Endothelial cell of umbilical vein (primary cell): ENCODE measurements at regions not wholly inside any gene's neighbourhood (a gene's known extent, or its start where the extent isn't known, plus 50 kb on each side); places are given as distances from the start of the nearest gene placed in this dataset.

Source experiments
- BruUV-seq: library from RNA; stranded (reverse); fragments of 400-500 nt; replicated peaks from 2 replicates; lab custom pipeline; 2021; lab: Mats Ljungman, UMichigan
- CTCF ChIA-PET: fragments of 300-600, 350-600 bp; sonication (Branson Sonifier 250); formaldehyde crosslinking; loops from one replicate; lab custom pipeline; 2021; ENCODE audit warnings: antibody characterized with exemption, inconsistent platforms; lab: Charles Lee
- POLR2A ChIA-PET: fragments of 300-600, 350-600 bp; sonication (Branson Sonifier 250); formaldehyde crosslinking; loops from one replicate; lab custom pipeline; 2021; ENCODE audit warnings: antibody characterized with exemption, inconsistent platforms; lab: Charles Lee
- DNase-seq: peaks from one replicate; pipeline ENCODE4 v3.0.0-alpha.2; 2011; ENCODE audit warnings: low read depth, low spot score
- FAIRE-seq: peaks from 2 replicates; lab custom pipeline; 2011; peaks lifted over from hg19 to GRCh38; lab: Jason Lieb, UNC
- H2AFZ ChIP-seq: 2 replicates; pipeline ENCODE4 v1.6.0; 2012; ENCODE audit warnings: low read depth, low read length, control low read depth, inconsistent platforms
- H3K27ac ChIP-seq: 2 replicates; pipeline ENCODE4 v1.5.1; 2011; ENCODE audit warnings: low read depth, mild to moderate bottlenecking, control low read depth, low read length, moderate library complexity; ENCODE audit not compliant: insufficient read depth
- H3K27me3 ChIP-seq, 2 experiments: 2 replicates each; pipeline versions ENCODE4 v1.6.0 to v1.6.1; 2011; ENCODE audit warnings: low read length in 2 of 2, mixed read lengths in 1 of 2; ENCODE audit not compliant: control insufficient read depth in 2 of 2, insufficient read depth in 2 of 2
- H3K36me3 ChIP-seq, 2 experiments: 2 replicates in 1 of 2; 3 replicates in 1 of 2; pipeline ENCODE4 v1.5.1; 2011; ENCODE audit warnings: low read length in 2 of 2, mild to moderate bottlenecking in 1 of 2, moderate library complexity in 1 of 2; ENCODE audit not compliant: control insufficient read depth in 2 of 2, insufficient read depth in 2 of 2; ENCODE audit errors: extremely low read depth in 1 of 2
- H3K4me1 ChIP-seq: 3 replicates; pipeline ENCODE4 v1.5.1; 2011; ENCODE audit warnings: mild to moderate bottlenecking, low read length; ENCODE audit not compliant: control insufficient read depth, insufficient read depth; ENCODE audit errors: extremely low read depth
- H3K4me2 ChIP-seq: 2 replicates; pipeline ENCODE4 v1.6.1; 2011; ENCODE audit warnings: low read length, control low read depth, mixed read lengths; ENCODE audit not compliant: insufficient read depth
- H3K4me3 ChIP-seq, 3 experiments: fragments of 200-600 bp in 1 of 3; sonication (generic), shearing (Covaris generic) in 1 of 3; replicated peaks in 1 of 3; 2 replicates each; pipeline ENCODE4 v1.5.1; 2011 to 2016; ENCODE audit warnings: control low read depth in 3 of 3, low read length in 3 of 3, mild to moderate bottlenecking in 2 of 3, inconsistent platforms in 1 of 3, low read depth in 1 of 3, moderate library complexity in 1 of 3; ENCODE audit not compliant: insufficient read depth in 1 of 3
- H3K79me2 ChIP-seq: 2 replicates; pipeline ENCODE4 v1.6.0; 2012; ENCODE audit warnings: low read length, inconsistent platforms; ENCODE audit not compliant: control insufficient read depth, insufficient read depth
- H3K9ac ChIP-seq: replicated peaks from 2 replicates; pipeline ENCODE3; 2011; ENCODE audit warnings: low read length, control low read depth; ENCODE audit not compliant: insufficient read depth; ENCODE audit errors: extremely low read depth
- H3K9me1 ChIP-seq: replicated peaks from 3 replicates; pipeline ENCODE4 v1.6.0; 2011; ENCODE audit warnings: mild to moderate bottlenecking, low read length; ENCODE audit not compliant: control insufficient read depth, insufficient read depth; ENCODE audit errors: extremely low read depth
- H3K9me3 ChIP-seq: replicated peaks from 2 replicates; pipeline ENCODE4 v1.5.1; 2012; ENCODE audit warnings: low read length, inconsistent platforms; ENCODE audit not compliant: control insufficient read depth, insufficient read depth
- H4K20me1 ChIP-seq: replicated peaks from 2 replicates; pipeline ENCODE3; 2011; ENCODE audit warnings: mild to moderate bottlenecking, low read length; ENCODE audit not compliant: control insufficient read depth, insufficient read depth; ENCODE audit errors: extremely low read depth
- CTCF ChIP-seq, 2 donors: IDR thresholded peaks; 1 replicate in 1 of 2; 2 replicates in 1 of 2; pipeline ENCODE4 v1.5.1; 2011; ENCODE audit warnings: low read length in 2 of 2, mild to moderate bottlenecking in 2 of 2, moderate library complexity in 2 of 2, control low read depth in 1 of 2, inconsistent platforms in 1 of 2, low read depth in 1 of 2; ENCODE audit not compliant: insufficient read depth in 1 of 2; ENCODE audit errors: extremely low read depth in 1 of 2
- EZH2 ChIP-seq: IDR thresholded peaks from 2 replicates; pipeline ENCODE4 v1.6.1; 2012; ENCODE audit warnings: borderline replicate concordance, low read depth, mild to moderate bottlenecking, moderate library complexity, low read length, inconsistent platforms; ENCODE audit not compliant: severe bottlenecking
- FOS ChIP-seq: IDR thresholded peaks from 2 replicates; pipeline ENCODE4 v1.6.1; 2011; ENCODE audit warnings: mild to moderate bottlenecking, low read length, moderate library complexity, borderline replicate concordance; ENCODE audit not compliant: insufficient read depth
- JUN ChIP-seq: IDR thresholded peaks from 2 replicates; pipeline ENCODE4 v1.6.1; 2011; ENCODE audit warnings: borderline replicate concordance, low read depth; ENCODE audit not compliant: insufficient read length, insufficient read depth
- MAX ChIP-seq: IDR thresholded peaks from 2 replicates; pipeline ENCODE4 v1.6.1; 2011; ENCODE audit not compliant: insufficient read depth, insufficient read length
- MYC ChIP-seq: IDR thresholded peaks from one replicate; pipeline ENCODE4 v1.6.1; 2011; ENCODE audit warnings: mild to moderate bottlenecking, low read depth, low read length
- POLR2A ChIP-seq: IDR thresholded peaks from 2 replicates; pipeline ENCODE4 v1.6.1; 2012; ENCODE audit warnings: low read depth, mild to moderate bottlenecking, control low read depth, low read length
- dilution Hi-C: fragments of 300-500 bp; cut with MboI; formaldehyde crosslinking; loops from one replicate; pipeline ENCODE4 v1.15.0; 2019; ENCODE audit warnings: low sequenced_read_pairs; ENCODE audit not compliant: extremely low pct_ligation_motif_present
- intact Hi-C: fragments of 100-400 bp; cut with micrococcal nuclease; formaldehyde crosslinking; loops from one replicate; pipeline ENCODE4 v1.10.0; 2022

DNA sequence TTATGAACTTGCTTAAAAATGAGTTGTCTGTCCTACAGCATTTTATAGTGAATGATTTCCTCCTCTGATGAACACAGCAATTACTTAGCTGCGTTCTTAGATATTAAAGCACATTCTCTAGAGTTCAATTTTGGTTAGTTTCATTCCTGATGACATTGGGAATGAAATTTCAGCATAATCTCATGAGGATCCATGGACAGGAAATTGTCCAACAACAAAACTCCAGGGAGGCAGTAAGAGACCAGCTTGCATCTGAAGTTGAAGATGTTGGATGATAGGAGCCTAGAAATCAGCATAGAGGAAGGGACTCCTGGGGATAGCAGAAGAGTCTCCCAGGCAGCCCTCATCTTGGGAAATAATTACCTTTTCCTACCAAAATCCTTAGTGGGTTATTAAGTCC lies 128.7 kb upstream of the RAP1B start:
- H3K9me1 ChIP-seq: no peaks in the 10 kb centered on the region
- no peak overlapping the region for H3K4me2 ChIP-seq
- dilution Hi-C loops (no loop called here), intact Hi-C loops (no loop called here)
- no peak overlapping the region for H3K4me3 ChIP-seq
- CTCF ChIA-PET: no interaction called here
- no peaks in the 10 kb centered on the region for H3K9me3 ChIP-seq
- H3K4me1 ChIP-seq: peaks cover 7% of the 10 kb centered on the region
- H4K20me1 ChIP-seq: no peaks in the 10 kb centered on the region
- H3K27ac ChIP-seq: no peak overlapping the region
- no peak for TF ChIP-seq MAX
- TF ChIP-seq EZH2: no peak
- DNase-seq (no peak), FAIRE-seq (no peak)
- no peaks in the 10 kb centered on the region for H3K79me2 ChIP-seq
- no TSS peak for BruUV-seq
- POLR2A ChIA-PET: no interaction called here
- no peaks in the 10 kb centered on the region for H3K27me3 ChIP-seq
- no peak overlapping the region for H2AFZ ChIP-seq
- no peaks in the 10 kb centered on the region for H3K36me3 ChIP-seq
- H3K9ac ChIP-seq: no peak overlapping the region

DNA sequence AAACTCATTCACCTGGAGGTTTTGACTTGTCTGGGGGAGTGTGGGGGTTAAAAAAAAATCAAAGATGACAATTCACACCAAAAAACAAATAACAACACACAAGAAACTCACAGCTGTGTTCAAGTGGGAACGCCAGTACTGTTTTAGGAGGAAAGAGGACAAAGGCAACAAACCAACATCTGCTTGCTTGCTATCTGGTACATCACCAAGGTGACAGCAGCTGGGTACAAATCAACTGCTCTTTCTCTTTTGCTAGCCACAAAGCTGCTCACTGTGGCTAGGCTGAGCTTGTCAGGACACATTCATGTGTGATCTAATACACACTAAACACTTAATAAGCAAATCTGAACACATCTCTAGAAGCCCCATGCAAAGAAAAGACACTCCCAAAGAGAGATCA lies 128.0 kb upstream of the RAP1B start:
- intact Hi-C loops: no loop called here
- Histone ChIP-seq H3K36me3 (no peaks in the 10 kb centered on the region), H4K20me1 (no peaks in the 10 kb centered on the region), H3K4me2 (no peak overlapping the region), H3K9me3 (no peaks in the 10 kb centered on the region), H3K27ac (no peak overlapping the region), H3K4me1 (peaks cover 7% of the 10 kb centered on the region), H3K9me1 (no peaks in the 10 kb centered on the region), H2AFZ (peak overlapping the region; percentile 38), H3K4me3 (no peak overlapping the region), H3K79me2 (no peaks in the 10 kb centered on the region), H3K9ac (no peak overlapping the region), H3K27me3 (no peaks in the 10 kb centered on the region)
- dilution Hi-C loops: no loop called here
- ChIA-PET CTCF (interaction anchor here (0.8 to 1.2 kb wide), 2 partner anchors 28 to 38 kb away, joined by 3 to 4 read pairs; no protein-coding TSS in a partner anchor), POLR2A (no interaction called here)
- no TSS peak for BruUV-seq
- no peak for DNase-seq
- no peak for TF ChIP-seq POLR2A
- TF ChIP-seq JUN: no peak
- TF ChIP-seq CTCF (IDR thresholded peaks at IDR 0.05; ENCODE audit: extremely low read depth in 1 of 2, insufficient read depth in 1 of 2, low read depth in 1 of 2, low read length in 2 of 2): no peak
- TF ChIP-seq FOS: no peak
- no peak for TF ChIP-seq MYC
- FAIRE-seq: no peak
